Stomach (tissue), 4 donors: ENCODE measurements at regions not wholly inside any gene's neighbourhood (a gene's known extent, or its start where the extent isn't known, plus 50 kb on each side); places are given as distances from the start of the nearest gene placed in this dataset.
"Not testable (repeated sequence)": the region's sequence is repeated elsewhere in the genome, so short reads cannot be mapped to it uniquely, and the experiment has no call there.

ENCODE experiments used
- EP300 ChIP-seq: sonication (generic); formaldehyde crosslinking; IDR thresholded peaks from one replicate; pipeline ENCODE4 v1.6.1; 2017; ENCODE audit warnings: antibody characterized with exemption
- POLR2AphosphoS5 ChIP-seq, 3 donors: sonication (generic); formaldehyde crosslinking; IDR thresholded peaks; one replicate each; pipeline ENCODE4 v1.6.1; 2016; ENCODE audit warnings: antibody characterized with exemption in 3 of 3
- TF ChIP-seq, protein P1 (sequence below), 7 experiments: fragments of 450-650 bp in 4 of 7; fragments of 200-600 bp in 3 of 7; sonication (generic) in 3 of 7; IDR thresholded peaks; one replicate each; pipeline ENCODE4 v1.5.1; 2016 to 2019; ENCODE audit warnings: antibody characterized with exemption in 7 of 7, control low read depth in 2 of 7, mild to moderate bottlenecking in 1 of 7

DNA sequence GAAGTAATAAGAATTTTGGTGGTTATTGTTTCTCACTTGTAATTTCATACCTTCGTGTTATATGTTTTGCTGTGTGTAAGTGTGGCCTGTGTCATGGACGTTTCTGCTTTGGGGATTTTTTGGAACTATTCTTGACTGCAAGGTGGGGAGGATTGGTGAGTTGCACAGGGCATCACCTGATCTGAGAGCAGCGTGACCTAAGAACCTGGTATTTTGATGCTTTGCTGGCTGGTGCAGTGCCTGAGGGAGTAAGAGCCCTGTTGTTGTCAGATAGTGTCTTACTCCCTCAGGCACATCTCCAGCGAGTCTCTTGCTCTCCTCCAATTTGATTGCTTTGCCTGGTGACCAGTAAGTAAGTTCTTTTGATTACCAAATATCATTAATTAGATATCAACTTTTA, 158.8 kb downstream of the KBTBD2 start:
- TF ChIP-seq, protein P1, sequence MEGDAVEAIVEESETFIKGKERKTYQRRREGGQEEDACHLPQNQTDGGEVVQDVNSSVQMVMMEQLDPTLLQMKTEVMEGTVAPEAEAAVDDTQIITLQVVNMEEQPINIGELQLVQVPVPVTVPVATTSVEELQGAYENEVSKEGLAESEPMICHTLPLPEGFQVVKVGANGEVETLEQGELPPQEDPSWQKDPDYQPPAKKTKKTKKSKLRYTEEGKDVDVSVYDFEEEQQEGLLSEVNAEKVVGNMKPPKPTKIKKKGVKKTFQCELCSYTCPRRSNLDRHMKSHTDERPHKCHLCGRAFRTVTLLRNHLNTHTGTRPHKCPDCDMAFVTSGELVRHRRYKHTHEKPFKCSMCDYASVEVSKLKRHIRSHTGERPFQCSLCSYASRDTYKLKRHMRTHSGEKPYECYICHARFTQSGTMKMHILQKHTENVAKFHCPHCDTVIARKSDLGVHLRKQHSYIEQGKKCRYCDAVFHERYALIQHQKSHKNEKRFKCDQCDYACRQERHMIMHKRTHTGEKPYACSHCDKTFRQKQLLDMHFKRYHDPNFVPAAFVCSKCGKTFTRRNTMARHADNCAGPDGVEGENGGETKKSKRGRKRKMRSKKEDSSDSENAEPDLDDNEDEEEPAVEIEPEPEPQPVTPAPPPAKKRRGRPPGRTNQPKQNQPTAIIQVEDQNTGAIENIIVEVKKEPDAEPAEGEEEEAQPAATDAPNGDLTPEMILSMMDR (IDR thresholded peaks at IDR 0.05), result not testable (repeated sequence)
- TF ChIP-seq POLR2AphosphoS5 (IDR thresholded peaks at IDR 0.05); EP300: not testable (repeated sequence)
